Fibroblast of peridontal ligament (primary cell): ENCODE measurements at regions not wholly inside any gene's neighbourhood (a gene's known extent, or its start where the extent isn't known, plus 50 kb on each side); places are given as distances from the start of the nearest gene placed in this dataset.
"Not testable (repeated sequence)": the region's sequence is repeated elsewhere in the genome, so short reads cannot be mapped to it uniquely, and the experiment has no call there.

Experiments
- DNase-seq: peaks from one replicate; pipeline ENCODE4 v3.0.0-alpha.2; 2010; ENCODE audit errors: extremely low read depth

- DNase-seq, result no peak
Measured at GRCh38 chr7:112982441-112983063, 104.1 kb downstream of the GPR85 start.

GRCh38 chr7:112981966-112982365 is 104.7 kb downstream of the GPR85 start:
- peak; percentile 71 for DNase-seq

GRCh38 chr7:112979055-112979454 is 107.6 kb downstream of the GPR85 start:
- not testable (repeated sequence) for DNase-seq

- DNase-seq, result not testable (repeated sequence)
Measured at GRCh38 chr7:112977244-112977955, 109.2 kb downstream of the GPR85 start.

- DNase-seq, result no peak
Measured at GRCh38 chr7:112970771-112971170, 115.9 kb downstream of the GPR85 start.

- DNase-seq, result no peak
Measured at GRCh38 chr7:112969946-112970345, 116.7 kb downstream of the GPR85 start.

GRCh38 chr7:112965506-112965905 is 121.1 kb downstream of the GPR85 start:
- DNase-seq, result peak; percentile 35

GRCh38 chr7:112963634-112964033 is 123.0 kb downstream of the GPR85 start:
- DNase-seq, result no peak

GRCh38 chr7:112962815-112963214 is 123.8 kb downstream of the GPR85 start:
- DNase-seq, result no peak

- DNase-seq, result no peak
Measured at GRCh38 chr7:112959276-112959675, 127.4 kb downstream of the GPR85 start.

- DNase-seq, result no peak
Measured at GRCh38 chr7:112958775-112959174, 127.9 kb downstream of the GPR85 start.

- DNase-seq, result no peak
Measured at GRCh38 chr7:112957901-112958300, 128.7 kb downstream of the GPR85 start.

- not testable (repeated sequence) for DNase-seq
Measured at GRCh38 chr7:112953031-112953430, 133.6 kb downstream of the GPR85 start.

- DNase-seq, result no peak
Measured at GRCh38 chr7:112951070-112951469, 135.6 kb downstream of the GPR85 start.

- not testable (repeated sequence) for DNase-seq
Measured at GRCh38 chr7:112949682-112950081, 136.9 kb downstream of the GPR85 start.

GRCh38 chr7:112946350-112946749 is 140.3 kb downstream of the GPR85 start:
- DNase-seq, result no peak

GRCh38 chr7:112945046-112945445 is 141.6 kb downstream of the GPR85 start:
- no peak for DNase-seq

GRCh38 chr7:112942981-112943380 is 143.6 kb downstream of the GPR85 start:
- DNase-seq, result no peak

GRCh38 chr7:112942125-112942524 is 144.5 kb downstream of the GPR85 start:
- DNase-seq, result not testable (repeated sequence)

- DNase-seq, result no peak
Measured at GRCh38 chr7:112940314-112940732, 146.3 kb downstream of the GPR85 start.

GRCh38 chr7:112939574-112940313 is 146.9 kb downstream of the GPR85 start:
- peak; percentile 99 for DNase-seq

GRCh38 chr7:112938863-112939573 is 147.6 kb downstream of the GPR85 start:
- DNase-seq, result peak; percentile 30
